HG02852 (cell line): ENCODE measurements at regions not wholly inside any gene's neighbourhood (a gene's known extent, or its start where the extent isn't known, plus 50 kb on each side); places are given as distances from the start of the nearest gene placed in this dataset.

Experiments used
- ATAC-seq: cut with Tn5 transposase; IDR thresholded peaks from one replicate; pipeline ENCODE4 v1.9.1; 2021; ENCODE audit warnings: mild to moderate bottlenecking, moderate library complexity; ENCODE audit not compliant: unreplicated experiment

DNA sequence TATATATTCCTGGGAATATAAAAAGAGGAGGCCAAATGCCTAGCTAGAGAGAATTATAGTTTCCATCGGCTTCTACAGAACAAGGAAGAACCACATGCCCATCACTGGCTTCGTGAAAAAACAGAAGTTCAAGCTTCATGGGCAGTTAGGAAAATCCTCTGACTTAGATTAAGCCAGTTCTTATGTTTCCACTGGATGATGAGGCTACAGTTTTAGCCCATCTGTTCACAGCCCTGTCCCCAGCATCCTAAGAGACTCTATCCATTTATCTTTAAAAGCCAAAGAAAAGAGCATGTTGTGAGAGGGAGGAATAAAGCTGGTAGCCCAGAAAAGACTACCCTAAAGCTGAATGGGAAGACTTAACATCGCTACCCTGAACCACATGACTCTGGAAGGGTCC, 285.5 kb upstream of the WWC1 start:
- ATAC-seq: no peak

DNA sequence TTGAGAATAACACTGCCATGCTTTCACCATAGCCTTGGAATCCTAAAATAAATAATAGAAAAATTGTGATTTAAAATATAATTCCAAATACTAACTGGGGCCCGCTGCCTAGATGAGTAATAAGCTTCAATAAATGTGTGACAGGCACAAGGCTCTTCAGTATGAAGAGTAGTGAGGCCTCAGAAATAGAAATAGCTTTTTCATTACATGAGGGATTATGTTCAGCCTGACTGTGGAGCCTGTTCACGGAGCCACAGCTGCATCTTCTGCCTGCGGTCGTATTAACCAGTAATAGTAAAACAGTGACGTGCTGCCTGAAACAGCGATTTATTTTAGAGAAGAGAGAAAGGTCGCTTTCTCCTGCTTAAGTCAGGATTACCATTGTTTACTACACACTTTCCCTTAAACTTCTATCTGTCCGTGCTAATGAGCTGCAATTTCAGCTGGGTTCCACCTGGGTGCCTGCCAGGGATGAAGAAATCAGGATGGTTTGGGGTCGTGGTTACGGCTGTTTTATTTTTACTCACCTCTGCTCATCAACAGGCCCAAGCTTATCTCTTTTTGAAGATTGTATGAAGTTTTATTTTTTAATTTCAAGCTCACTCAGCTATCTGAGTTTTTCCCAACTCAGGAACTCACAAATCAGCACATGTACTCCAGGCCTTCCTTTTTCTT, 284.9 kb upstream of the WWC1 start:
- ATAC-seq: no peak

DNA sequence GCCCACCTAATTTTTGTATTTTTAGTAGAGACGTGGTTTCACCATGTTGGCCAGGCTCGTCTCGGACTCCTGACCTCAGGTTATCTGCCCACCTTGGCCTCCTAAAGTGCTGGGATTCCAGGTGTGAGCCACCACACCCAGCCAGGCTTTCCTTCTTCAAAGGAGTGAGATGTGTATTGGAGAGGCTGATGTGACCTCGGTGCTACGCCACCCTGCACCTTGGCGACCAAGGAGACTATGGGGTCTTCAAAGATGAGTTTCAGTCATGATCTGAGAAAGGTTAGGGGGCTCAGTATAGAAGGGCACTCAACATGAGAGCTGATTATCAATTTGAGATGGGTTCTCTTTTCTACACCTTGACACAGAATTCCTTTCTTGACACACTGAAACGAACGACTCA, 284.2 kb upstream of the WWC1 start:
- ATAC-seq: no peak

DNA sequence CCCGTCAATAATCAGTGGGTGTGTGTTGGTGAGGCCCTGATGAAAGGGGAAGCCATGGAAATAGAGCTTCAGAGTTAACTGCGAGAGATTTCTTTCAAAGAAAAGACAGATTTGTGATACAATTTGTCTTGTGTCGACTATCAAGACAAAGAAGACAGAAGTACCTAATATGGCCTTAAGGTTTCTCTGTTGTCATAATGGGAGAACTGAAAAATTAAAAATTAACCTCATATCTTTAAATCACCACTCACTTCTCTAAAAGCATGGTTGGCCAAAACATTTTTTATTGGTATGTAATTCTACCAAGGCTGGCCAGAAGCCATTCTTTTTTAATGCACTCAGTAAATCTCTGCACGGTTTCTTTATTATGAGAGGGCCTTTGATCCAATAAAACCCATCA, 282.9 kb upstream of the WWC1 start:
- ATAC-seq: no peak

DNA sequence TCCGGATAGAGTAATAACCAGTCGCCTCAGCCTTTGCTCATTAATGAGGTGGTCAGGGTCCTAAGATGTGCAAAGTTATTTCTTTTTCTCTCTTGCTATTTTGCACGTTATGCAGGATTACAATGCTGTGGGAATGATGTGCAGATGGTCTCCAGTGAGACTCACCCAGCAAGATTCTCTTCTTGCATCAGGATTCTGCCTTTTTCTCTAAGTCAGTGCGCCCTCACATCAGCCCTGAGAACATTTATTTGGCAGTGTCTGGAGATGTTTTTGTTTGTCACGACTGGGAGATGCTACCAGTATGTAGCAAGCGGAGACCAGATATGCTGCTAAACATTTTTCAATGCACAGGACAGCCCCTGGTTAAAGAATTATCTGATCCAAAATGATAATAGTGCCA, 280.3 kb upstream of the WWC1 start:
- no peak for ATAC-seq

DNA sequence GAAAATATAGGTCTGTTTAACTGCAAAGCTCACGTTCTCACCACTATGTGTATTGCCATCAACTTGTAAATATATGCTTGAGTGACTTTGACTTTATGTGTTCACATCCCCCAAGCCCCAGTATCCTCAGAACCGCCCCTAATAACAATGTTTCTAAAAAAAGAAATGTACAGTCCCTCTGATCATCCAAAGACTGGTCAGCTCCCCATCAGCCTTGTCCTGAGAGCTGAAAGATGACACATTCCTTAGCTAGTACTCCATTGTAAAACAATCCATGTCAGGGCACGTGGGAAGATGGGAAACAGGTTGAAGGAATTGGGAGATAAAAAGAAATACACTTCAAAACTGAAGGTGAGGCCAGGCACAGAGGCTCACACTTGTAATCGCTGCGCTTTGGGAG, 279.4 kb upstream of the WWC1 start:
- ATAC-seq: no peak

DNA sequence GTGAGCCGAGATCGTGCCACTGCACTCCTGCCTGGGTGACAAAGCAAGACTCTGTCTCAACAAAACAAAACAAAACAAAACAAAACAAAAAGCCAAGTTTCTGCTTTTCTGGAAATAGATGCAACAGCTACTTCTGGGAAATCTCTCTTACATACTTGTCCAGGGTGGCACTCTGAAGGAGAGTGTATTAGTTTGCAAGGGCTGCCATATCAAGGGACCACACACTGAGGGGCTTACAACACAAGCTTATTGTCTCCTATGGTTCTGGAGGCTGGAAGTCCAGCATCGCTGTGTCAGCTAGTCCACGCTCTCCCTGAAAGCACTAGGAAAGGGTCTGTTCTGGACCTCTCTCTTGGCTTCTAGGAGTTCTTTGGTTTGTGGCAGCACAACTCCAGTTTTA, 277.9 kb upstream of the WWC1 start:
- no peak for ATAC-seq

DNA sequence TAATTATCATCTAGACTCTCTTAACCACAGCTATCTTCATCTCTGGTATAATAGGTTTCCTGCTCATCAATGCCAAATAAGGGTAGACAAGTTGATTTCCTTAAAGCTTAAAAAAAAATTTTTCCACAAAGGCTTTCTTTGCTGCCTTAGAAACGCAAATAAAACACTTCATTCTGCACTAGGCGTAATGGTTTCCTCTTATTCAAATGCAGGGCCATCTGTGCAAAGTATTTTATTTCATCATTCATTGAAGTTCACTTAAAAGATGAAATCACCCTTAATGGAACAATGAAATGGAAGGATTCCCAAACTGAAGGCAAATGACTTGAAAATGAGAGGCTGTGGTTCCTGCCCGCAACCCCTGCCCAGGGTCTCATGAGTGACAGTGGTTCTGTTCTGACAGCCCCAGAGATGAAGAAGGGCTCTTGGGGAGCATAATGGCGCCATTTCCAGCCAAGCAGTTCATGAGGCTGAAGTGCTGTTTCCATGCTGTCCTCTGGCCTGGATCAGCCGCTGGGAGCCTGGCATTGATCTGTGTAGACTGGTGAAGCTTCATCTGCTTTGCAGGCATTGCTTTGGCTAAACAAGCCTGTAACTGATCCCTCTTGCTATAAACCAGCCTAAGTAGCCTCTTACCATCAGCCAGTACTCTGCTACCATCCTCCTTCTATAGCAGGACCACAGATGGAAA, 276.9 kb upstream of the WWC1 start:
- ATAC-seq: no peak

DNA sequence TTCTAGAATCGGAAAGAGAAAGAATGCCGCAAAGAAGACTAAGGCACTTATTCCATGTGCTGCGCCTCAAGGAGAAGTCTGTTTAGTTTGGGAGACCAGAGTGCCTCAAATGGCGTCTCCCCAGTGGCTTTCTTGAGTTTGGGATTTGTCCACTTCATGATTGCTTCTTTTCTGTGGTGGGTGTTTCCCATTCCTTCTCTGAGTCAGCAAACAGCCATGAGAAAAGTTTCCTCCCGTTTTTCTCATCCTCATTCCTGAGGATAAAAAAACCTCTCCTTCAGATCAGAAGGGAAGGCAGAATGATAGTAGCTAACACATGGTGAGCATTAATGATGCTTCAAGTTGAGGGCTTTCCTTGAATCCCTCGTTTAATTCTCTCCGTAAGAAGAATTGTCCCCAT, 275.9 kb upstream of the WWC1 start:
- no peak for ATAC-seq

DNA sequence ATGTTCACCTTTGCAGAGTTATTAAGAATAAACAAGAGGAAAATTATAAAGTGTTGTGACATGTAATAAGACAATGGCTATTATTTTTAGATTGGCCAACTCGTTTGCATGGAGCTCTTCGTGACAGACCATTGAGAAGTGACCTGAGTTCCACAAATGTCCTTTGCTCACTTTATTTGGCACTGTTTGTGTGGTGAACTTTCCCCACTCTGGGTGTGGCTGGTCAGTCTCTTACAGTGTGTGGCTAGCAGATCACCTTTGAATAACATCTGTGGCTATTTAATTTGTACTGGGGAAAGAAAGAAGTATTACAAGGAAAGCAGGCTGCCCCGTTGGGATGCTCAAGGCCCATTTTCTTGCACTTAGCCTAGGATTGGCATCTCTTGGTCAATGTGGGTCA, 274.1 kb upstream of the WWC1 start:
- ATAC-seq: no peak

DNA sequence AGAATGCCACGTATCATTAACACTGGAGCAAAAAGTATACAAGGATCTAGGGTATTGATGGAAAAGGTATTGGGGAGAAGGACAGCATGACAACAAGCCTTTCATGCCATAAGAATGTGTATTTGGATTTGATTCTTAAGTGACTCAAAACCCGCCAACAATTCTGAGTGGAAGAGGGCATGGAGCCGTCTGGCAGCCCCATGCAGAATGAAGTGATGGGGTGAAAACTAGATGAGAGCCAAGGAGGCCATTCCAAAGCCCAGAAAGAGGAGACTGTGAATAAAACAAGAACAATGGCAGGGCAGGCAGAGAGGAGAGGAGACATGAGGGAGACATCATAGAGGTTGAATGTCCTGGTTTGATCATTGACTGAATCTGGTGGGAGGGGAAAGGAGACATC, 272.3 kb upstream of the WWC1 start:
- no peak for ATAC-seq

DNA sequence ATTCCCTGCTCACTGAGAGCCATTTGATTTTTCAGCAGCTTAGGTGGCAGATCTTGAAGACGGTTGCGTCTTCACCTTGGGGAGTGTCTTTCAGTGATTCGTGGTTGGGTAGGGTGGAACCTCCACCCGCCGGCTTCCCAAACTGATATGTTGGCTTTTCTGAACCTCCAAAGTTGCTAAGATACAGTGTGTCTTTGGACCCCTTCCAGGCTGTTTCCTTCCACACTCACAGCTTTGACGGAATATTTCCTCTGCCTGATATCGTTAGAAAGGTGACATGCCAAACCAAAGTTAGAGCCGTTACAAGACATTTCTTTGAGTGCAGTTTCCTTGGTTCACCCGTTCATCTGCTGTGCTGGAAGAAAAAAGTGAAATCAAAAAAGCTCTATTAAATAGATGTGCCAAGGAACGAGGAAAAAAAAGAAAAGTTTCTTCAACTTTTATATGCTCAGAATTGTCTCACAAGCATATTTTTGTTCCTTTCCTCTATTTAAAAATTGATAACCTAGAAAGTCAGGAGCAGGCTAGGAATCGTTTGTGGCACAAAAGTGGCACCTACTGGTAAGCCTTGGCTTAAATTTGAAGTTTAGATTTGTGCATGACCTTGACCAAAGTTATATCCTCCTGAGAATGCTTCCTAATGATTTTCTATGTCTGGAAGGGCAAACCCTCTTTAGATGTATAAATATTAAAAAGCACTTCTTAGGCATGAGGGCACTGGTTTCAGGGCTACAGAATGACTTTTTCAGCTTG, 270.7 kb upstream of the WWC1 start:
- no peak for ATAC-seq

DNA sequence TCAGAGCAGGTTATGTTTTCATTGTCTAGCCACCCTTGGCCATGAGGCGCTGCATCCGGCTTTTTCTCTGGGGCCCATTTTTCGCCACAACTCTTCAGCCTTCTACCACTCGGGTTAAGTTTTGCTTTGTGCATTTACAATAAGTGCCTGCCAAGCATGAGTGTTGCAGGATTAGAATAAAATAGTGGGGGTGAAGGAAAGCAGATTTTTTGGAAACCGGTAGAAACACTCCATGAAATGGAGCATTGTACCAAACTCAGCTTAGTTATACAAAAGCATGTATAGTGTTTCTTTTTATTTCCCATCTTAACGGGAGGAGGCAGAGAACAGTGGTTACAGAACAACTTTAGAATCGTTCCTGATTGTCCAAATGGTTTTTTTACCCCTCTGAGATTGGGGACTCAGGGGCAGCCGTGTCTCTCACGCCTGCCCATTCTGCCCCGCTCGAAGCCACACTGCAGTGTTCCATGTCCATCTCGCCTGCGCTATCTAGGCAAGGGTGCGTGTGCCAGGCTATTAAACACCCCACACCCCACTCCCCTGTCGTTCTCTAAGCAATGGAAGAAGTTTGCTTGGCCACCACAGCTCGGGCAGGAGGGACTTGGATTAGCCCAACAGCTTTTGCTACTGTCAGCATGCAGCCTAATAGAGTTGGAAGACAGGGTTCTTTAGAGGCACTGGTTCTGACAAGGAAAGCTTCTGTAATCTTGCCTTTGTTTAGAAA, 268.8 kb upstream of the WWC1 start:
- ATAC-seq: no peak

DNA sequence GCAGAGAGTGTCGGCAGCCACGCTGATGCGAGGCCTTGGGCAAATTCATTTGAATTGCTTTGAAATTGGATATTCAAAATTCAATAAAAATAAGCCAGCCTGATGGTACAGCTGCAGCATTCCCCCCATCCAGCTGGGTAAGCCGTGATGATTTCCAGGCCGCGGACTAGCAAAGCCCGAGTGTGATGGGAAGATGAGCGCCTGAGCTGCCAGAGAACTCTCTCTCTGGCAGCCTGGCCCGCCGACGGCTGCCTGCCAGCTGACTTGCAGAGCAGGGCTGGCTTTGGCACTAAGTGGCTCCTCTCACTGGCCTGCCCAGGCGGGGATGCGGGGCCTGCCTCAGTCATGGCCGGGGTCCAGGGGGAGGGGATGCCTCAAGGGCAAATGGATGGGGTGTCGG, 268.3 kb upstream of the WWC1 start:
- no peak for ATAC-seq

DNA sequence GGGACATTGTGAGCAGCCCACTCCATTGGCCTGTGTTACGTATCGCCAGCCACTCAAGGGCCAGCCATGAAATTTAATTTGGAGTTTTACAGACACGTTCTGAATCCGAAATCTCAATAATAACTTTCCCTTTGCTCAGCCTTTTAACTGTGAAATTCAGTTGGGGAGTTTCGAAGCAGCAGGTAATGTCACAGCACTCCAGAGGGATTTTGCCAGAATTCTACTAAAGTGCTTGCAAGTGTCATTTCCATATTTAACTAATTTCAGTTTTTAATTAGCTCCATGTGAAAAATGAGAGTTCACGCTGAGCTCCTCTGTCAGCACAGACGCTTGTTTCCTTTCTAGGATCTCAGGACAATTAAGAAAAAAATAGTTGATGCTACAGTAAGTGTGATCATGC, 267.1 kb upstream of the WWC1 start:
- ATAC-seq: no peak

DNA sequence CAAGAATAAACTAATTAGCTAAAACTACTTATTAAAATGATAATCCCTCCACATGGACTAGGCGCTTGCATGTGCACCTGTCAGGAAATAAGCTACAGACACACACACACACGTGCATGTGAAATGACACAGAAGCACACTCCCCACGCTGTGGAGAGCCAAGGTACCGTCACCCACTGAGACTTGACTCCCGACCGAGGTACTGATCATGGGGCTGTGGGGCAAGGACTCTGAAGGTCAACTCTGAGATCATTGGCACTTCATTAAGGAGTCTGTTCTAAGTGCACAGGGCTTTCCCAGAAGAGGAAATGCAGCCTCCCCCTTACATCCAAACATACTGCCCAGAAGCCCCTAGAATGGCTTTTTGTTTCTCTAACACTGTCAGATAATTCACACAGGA, 264.4 kb upstream of the WWC1 start:
- no peak for ATAC-seq

DNA sequence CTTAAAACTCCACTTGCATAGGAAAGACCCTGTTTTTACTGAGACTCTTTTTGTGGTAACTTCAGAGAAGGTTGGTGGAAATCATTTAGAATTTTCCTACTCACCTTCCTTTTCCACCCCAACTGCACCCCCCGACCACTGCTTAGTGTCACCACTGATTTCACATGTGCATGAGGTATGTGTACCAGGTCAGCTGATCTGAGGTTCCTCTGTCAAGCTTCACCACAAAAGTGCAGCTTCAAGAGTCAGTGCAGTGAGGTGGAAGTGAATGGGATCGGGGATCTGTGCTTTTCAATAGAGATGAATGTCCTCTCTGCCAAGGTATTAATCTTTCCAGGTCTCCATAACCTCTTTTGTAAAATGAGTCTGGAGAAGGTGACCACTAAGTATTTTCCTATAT, 260.5 kb upstream of the WWC1 start:
- ATAC-seq: no peak

DNA sequence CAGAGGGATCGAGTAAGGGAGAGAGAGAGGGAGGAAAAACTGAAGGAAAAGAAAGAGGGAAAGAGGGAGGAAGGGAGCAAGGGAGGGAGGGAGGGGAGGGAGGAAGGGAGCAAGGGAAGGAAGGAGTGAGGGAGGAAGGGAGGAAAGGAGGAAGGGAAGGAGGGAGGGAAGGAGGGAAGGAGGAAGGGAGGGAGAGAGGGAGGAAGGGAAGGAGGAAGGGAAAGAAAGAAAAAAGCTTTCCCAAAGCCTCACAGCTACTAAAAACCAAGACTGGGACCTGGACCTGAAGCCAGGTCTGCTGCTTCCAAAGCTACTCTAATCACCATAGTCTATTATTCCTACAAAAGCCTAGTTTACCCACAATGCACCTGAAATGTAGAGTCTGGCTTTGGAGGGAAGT, 259.8 kb upstream of the WWC1 start:
- no peak for ATAC-seq

DNA sequence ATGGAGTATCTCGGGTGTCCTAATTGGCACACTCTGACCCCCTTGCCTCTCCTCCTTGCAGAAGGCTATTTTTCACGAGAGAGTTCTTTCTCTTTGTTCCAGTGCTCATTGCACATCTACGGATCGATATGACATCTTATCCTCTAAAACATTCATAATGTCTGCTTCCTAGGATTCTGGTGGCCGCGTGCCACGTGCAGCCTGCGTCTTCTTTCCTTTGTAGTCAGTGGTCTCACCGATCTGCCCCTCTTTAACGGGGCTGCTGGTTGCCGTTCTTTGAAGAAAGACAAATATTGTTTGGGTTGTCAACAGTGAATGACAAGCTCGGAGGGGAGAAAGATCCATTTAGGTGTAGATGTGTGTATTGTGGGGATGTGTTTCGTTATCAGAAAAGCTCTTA, 252.4 kb upstream of the WWC1 start:
- ATAC-seq: no peak

DNA sequence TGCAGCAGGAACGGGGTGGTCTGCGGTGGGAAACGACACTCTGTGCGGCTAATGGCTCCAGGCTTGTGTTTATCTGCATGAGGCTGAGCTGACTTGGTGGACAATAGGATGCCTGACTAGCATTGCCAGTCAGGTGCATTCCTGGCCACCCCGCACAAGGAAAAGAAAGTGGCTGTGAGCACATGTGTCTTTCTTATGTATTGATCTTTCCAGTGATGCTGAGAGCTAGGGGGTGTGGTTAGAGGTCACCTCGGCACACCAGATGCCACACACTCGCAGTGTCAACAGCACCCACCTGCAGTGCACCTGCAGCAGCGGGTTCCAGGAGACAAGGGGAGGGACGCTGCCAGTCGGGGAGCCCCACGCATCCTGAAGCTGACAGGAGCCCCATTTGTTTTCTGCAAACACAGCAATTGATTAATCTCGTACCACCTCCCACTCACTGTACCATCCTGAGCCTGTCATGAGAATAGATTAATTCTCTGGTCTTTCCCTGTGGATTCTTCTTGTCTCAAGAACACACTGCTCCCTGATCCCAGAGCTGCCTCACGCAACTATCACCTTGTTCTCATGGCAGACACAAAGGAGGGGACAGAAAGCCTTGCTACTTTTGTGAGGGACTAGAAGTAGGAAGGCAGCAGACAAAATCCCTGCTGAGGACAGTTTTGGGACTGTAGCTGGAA, 251.7 kb upstream of the WWC1 start:
- ATAC-seq: no peak

DNA sequence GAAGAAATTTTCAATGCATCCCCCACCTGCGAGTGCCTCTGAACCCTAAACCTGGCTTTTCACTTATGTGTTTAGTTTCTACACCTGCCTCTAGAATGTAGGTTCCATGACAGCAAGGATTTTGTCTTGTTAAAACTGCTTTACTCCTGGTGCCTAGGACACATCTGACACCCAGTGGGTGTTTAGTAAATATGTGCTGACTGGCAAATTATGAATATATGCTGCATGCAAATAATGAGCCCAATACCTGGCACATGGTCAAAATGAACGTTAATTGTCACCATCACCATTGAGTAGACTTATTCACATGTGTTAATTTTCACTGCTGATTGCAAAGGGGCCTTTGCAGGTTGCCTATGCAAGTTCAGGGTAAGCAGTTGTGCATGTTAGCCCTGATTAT, 249.9 kb upstream of the WWC1 start:
- no peak for ATAC-seq
